ENCODE measurements at regions not wholly inside any gene's neighbourhood (a gene's known extent, or its start where the extent isn't known, plus 50 kb on each side); places are given as distances from the start of the nearest gene placed in this dataset.

DNA sequence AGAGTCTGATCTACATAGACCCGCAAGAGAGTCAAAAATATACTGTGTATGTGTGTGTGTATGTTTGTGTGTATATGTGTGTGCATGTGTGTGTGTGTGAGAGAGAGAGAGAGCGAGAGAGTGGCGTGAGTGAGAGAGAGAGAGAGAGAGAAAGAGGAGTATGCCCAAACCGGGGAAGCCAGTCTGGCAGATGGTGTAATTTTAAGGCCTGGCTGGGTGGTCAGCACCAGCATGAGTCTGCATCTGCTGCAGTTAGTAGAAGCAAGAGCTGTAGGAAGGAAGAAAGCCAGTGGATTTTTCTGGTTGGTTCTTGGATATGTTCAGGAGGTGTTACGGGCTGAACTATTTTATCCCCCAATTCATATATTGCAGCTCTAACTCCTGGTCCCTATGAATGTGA lies 75.2 kb downstream of the ACTBL2 start:
- no peak overlapping the region for H3K4me3 ChIP-seq (ENCODE audit: low read depth, low read length)
- no peaks in the 10 kb centered on the region for H3K27me3 Mint-ChIP-seq (ENCODE audit: insufficient read depth, unreplicated experiment)
- no peaks in the 10 kb centered on the region for H3K4me1 Mint-ChIP-seq (ENCODE audit: low read depth, unreplicated experiment)
- H3K4me3 Mint-ChIP-seq (ENCODE audit: unreplicated experiment) = no peak overlapping the region
- no TSS peak for BruUV-seq (replicated peaks)
- no peaks in the 10 kb centered on the region for H3K27me3 ChIP-seq (replicated peaks; ENCODE audit: control insufficient read depth, insufficient read depth, low read length)
- intact Hi-C loops (cut with micrococcal nuclease; ENCODE audit: unreplicated experiment) = no loop called here
- no peaks in the 10 kb centered on the region for H3K9me3 ChIP-seq
- H3K9me3 Mint-ChIP-seq (ENCODE audit: unreplicated experiment) = peaks cover 6% of the 10 kb centered on the region
- POLR2A ChIA-PET = no interaction called here
- H3K36me3 ChIP-seq (ENCODE audit: control insufficient read depth, insufficient read depth, low read length) = no peaks in the 10 kb centered on the region
- TF ChIP-seq, protein P1, sequence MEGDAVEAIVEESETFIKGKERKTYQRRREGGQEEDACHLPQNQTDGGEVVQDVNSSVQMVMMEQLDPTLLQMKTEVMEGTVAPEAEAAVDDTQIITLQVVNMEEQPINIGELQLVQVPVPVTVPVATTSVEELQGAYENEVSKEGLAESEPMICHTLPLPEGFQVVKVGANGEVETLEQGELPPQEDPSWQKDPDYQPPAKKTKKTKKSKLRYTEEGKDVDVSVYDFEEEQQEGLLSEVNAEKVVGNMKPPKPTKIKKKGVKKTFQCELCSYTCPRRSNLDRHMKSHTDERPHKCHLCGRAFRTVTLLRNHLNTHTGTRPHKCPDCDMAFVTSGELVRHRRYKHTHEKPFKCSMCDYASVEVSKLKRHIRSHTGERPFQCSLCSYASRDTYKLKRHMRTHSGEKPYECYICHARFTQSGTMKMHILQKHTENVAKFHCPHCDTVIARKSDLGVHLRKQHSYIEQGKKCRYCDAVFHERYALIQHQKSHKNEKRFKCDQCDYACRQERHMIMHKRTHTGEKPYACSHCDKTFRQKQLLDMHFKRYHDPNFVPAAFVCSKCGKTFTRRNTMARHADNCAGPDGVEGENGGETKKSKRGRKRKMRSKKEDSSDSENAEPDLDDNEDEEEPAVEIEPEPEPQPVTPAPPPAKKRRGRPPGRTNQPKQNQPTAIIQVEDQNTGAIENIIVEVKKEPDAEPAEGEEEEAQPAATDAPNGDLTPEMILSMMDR (IDR thresholded peaks at IDR 0.05; ENCODE audit: insufficient read depth in 1 of 2, low read depth in 1 of 2, low read length in 1 of 2, severe bottlenecking in 1 of 2, unreplicated experiment in 1 of 2) = no peak
- H3K4me1 ChIP-seq = no peaks in the 10 kb centered on the region
- CTCF ChIA-PET = no interaction called here
- DNase-seq = no peak
- H3K27ac Mint-ChIP-seq (ENCODE audit: unreplicated experiment) = no peak overlapping the region
- no peaks in the 10 kb centered on the region for H3K36me3 Mint-ChIP-seq (ENCODE audit: insufficient read depth, unreplicated experiment)

DNA sequence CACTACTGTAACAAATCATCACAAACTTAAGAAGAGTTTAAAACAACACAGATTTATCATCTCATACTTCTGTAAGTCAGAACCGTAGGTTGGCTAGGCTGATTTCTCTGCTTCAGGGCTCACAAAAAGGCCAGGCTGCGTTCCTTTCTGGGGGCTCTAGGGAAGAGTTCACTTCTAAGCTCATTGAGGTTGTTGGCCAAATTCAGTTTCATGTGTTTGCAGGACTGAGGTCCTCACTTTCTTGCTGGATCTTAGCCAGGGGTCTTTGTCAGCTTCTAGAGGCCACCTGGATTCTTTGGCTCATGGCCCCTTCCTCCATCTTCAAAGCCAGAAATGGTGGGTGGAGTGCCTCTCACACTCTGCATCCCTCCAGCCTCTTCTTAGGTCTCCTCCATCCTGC lies 76.0 kb downstream of the ACTBL2 start:
- ChIA-PET CTCF (no interaction called here), POLR2A (no interaction called here)
- intact Hi-C loops (cut with micrococcal nuclease; ENCODE audit: unreplicated experiment) = no loop called here
- BruUV-seq (replicated peaks) = no TSS peak
- H3K4me1 ChIP-seq = no peaks in the 10 kb centered on the region
- Mint-ChIP-seq H3K4me1 (ENCODE audit: low read depth, unreplicated experiment) (no peaks in the 10 kb centered on the region), H3K36me3 (ENCODE audit: insufficient read depth, unreplicated experiment) (no peaks in the 10 kb centered on the region), H3K27ac (ENCODE audit: unreplicated experiment) (no peak overlapping the region), H3K4me3 (ENCODE audit: unreplicated experiment) (no peak overlapping the region), H3K9me3 (ENCODE audit: unreplicated experiment) (peaks cover 6% of the 10 kb centered on the region), H3K27me3 (ENCODE audit: insufficient read depth, unreplicated experiment) (no peaks in the 10 kb centered on the region)
- no peaks in the 10 kb centered on the region for H3K27me3 ChIP-seq (replicated peaks; ENCODE audit: control insufficient read depth, insufficient read depth, low read length)
- no peak for DNase-seq
- TF ChIP-seq, protein P1 (IDR thresholded peaks at IDR 0.05; ENCODE audit: insufficient read depth in 1 of 2, low read depth in 1 of 2, low read length in 1 of 2, severe bottlenecking in 1 of 2, unreplicated experiment in 1 of 2) = no peak
- H3K36me3 ChIP-seq (ENCODE audit: control insufficient read depth, insufficient read depth, low read length) = no peaks in the 10 kb centered on the region
- H3K9me3 ChIP-seq = no peaks in the 10 kb centered on the region
- H3K4me3 ChIP-seq (ENCODE audit: low read depth, low read length) = no peak overlapping the region

DNA sequence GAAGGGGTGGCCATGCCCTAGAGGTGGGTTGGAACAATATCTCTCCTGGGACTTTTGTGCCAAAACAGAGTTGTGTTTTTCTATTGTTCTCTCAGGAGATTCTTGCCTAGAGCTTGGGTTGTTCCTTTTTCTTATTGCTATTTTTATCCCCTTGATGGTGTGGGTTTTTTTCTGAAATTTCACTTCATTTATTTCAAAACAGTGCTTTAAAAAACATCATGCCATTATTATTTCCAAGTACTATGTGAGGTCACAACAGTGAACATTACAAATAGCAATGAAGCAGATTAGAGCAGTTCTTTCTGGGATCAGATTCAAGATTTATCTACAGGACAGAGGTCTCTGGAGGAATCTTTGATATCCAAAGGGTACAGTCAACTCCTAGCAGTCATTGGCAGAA lies 76.6 kb downstream of the ACTBL2 start:
- no peak for DNase-seq
- H3K9me3 Mint-ChIP-seq (ENCODE audit: unreplicated experiment) = peaks cover 6% of the 10 kb centered on the region
- H3K36me3 Mint-ChIP-seq (ENCODE audit: insufficient read depth, unreplicated experiment) = no peaks in the 10 kb centered on the region
- no peak overlapping the region for H3K4me3 Mint-ChIP-seq (ENCODE audit: unreplicated experiment)
- no peaks in the 10 kb centered on the region for H3K4me1 Mint-ChIP-seq (ENCODE audit: low read depth, unreplicated experiment)
- no peaks in the 10 kb centered on the region for H3K27me3 ChIP-seq (replicated peaks; ENCODE audit: control insufficient read depth, insufficient read depth, low read length)
- H3K4me1 ChIP-seq = no peaks in the 10 kb centered on the region
- no peak overlapping the region for H3K27ac Mint-ChIP-seq (ENCODE audit: unreplicated experiment)
- intact Hi-C loops (cut with micrococcal nuclease; ENCODE audit: unreplicated experiment) = no loop called here
- ChIA-PET CTCF (no interaction called here), POLR2A (no interaction called here)
- BruUV-seq (replicated peaks) = no TSS peak
- no peak overlapping the region for H3K4me3 ChIP-seq (ENCODE audit: low read depth, low read length)
- no peaks in the 10 kb centered on the region for H3K27me3 Mint-ChIP-seq (ENCODE audit: insufficient read depth, unreplicated experiment)
- H3K36me3 ChIP-seq (ENCODE audit: control insufficient read depth, insufficient read depth, low read length) = no peaks in the 10 kb centered on the region
- TF ChIP-seq, protein P1 (IDR thresholded peaks at IDR 0.05; ENCODE audit: insufficient read depth in 1 of 2, low read depth in 1 of 2, low read length in 1 of 2, severe bottlenecking in 1 of 2, unreplicated experiment in 1 of 2) = no peak
- no peaks in the 10 kb centered on the region for H3K9me3 ChIP-seq

Data from Caco-2 (cell line).